Testis (tissue), 2 donors: ENCODE measurements at regions not wholly inside any gene's neighbourhood (a gene's known extent, or its start where the extent isn't known, plus 50 kb on each side); places are given as distances from the start of the nearest gene placed in this dataset.

Source experiments
- CTCF ChIP-seq, 3 experiments: fragments of 450-650 bp in 2 of 3; fragments of 200-600 bp in 1 of 3; sonication (generic) in 1 of 3; IDR thresholded peaks; one replicate each; pipeline ENCODE4 v1.5.1; 2016 to 2019; ENCODE audit warnings: antibody characterized with exemption in 3 of 3, mild to moderate bottlenecking in 2 of 3, moderate library complexity in 1 of 3
- POLR2A ChIP-seq: fragments of 450-650 bp; IDR thresholded peaks from one replicate; pipeline ENCODE4 v1.6.1; 2017; ENCODE audit warnings: antibody characterized with exemption, mild to moderate bottlenecking, moderate library complexity

GRCh38 chr4:162847945-162848549 is 318.6 kb downstream of the NAF1 start:
- TF ChIP-seq CTCF (IDR thresholded peaks at IDR 0.05), result no peak
- TF ChIP-seq POLR2A, result no peak
